WTC11 (cell line): ENCODE measurements at regions not wholly inside any gene's neighbourhood (a gene's known extent, or its start where the extent isn't known, plus 50 kb on each side); places are given as distances from the start of the nearest gene placed in this dataset.

Experiments
- GTF2I ChIP-seq: fragments of 250-450 bp; sonication (Bioruptor Pico); conservative IDR thresholded peaks from 2 replicates; pipeline ENCODE4 v1.4.0; 2021; ENCODE audit warnings: mild to moderate bottlenecking
- KAT7 ChIP-seq: sonication (generic); formaldehyde crosslinking; IDR thresholded peaks from 2 replicates; pipeline ENCODE4 v1.8.1; 2023; ENCODE audit warnings: missing genetic modification reagents, mild to moderate bottlenecking, borderline replicate concordance
- NR2C2 ChIP-seq: sonication (generic); formaldehyde crosslinking; IDR thresholded peaks from 2 replicates; pipeline ENCODE4 v1.8.0; 2022; ENCODE audit warnings: mild to moderate bottlenecking, missing genetic modification reagents
- NR3C1 ChIP-seq: sonication (generic); formaldehyde crosslinking; conservative IDR thresholded peaks from 2 replicates; pipeline ENCODE4 v1.8.1; 2023; ENCODE audit warnings: low read depth, mild to moderate bottlenecking, missing genetic modification reagents
- PRDM15 ChIP-seq: sonication (generic); formaldehyde crosslinking; IDR thresholded peaks from 2 replicates; pipeline ENCODE4 v1.8.0; 2022; ENCODE audit warnings: missing genetic modification reagents
- PREB ChIP-seq: sonication (generic); formaldehyde crosslinking; IDR thresholded peaks from 2 replicates; pipeline ENCODE4 v1.8.1; 2022; ENCODE audit warnings: mild to moderate bottlenecking, missing genetic modification reagents, moderate library complexity, borderline replicate concordance
- SMAD3 ChIP-seq: sonication (generic); formaldehyde crosslinking; IDR thresholded peaks from 2 replicates; pipeline ENCODE4 v1.8.0; 2022; ENCODE audit warnings: missing genetic modification reagents, mild to moderate bottlenecking, borderline replicate concordance
- SP1 ChIP-seq: sonication (generic); formaldehyde crosslinking; conservative IDR thresholded peaks from 2 replicates; pipeline ENCODE4 v1.8.1; 2022; ENCODE audit warnings: missing genetic modification reagents
- TP53 ChIP-seq: sonication (generic); formaldehyde crosslinking; IDR thresholded peaks from 2 replicates; pipeline ENCODE4 v1.8.1; 2023; ENCODE audit warnings: mild to moderate bottlenecking, missing genetic modification reagents
- ZNF121 ChIP-seq: sonication (generic); formaldehyde crosslinking; IDR thresholded peaks from 2 replicates; pipeline ENCODE4 v1.8.0; 2023; ENCODE audit warnings: missing genetic modification reagents
- TF ChIP-seq, protein P1 (sequence below): fragments of 200-600 bp; IDR thresholded peaks from 2 replicates; pipeline ENCODE4 v1.8.0; 2022; ENCODE audit warnings: antibody characterized with exemption
- TF ChIP-seq, protein P2 (sequence below): sonication (generic); formaldehyde crosslinking; IDR thresholded peaks from 2 replicates; pipeline ENCODE4 v1.8.1; 2023; ENCODE audit warnings: mild to moderate bottlenecking, missing genetic modification reagents
- TF ChIP-seq, protein P3 (sequence below): sonication (generic); formaldehyde crosslinking; conservative IDR thresholded peaks from 2 replicates; pipeline ENCODE4 v1.8.1; 2022; ENCODE audit warnings: mild to moderate bottlenecking, missing genetic modification reagents
- TF ChIP-seq, protein P4 (sequence below): sonication (generic); formaldehyde crosslinking; IDR thresholded peaks from 2 replicates; pipeline ENCODE4 v1.8.1; 2023; ENCODE audit warnings: mild to moderate bottlenecking, missing genetic modification reagents, moderate library complexity

DNA sequence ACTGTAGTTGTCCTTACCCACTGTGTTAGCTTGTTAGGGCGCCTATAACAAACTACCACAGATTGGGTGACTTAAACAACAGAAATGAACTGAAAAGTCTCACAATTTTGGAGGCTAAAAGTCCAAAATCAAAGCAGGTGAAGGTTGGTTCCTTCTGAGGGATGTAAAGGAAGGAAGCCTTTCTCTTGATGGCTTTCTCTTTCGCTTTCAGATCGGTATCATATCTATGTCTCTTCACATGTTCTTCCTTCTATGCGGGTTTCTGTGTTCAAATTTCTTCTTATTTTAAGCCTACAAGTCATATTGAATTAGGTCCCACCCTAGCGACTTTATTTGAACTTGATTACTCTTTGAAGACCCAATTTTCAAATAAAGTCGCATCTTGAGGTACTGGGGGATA, 118.6 kb downstream of the CPXCR1 start:
- no peak for TF ChIP-seq SP1 (CRISPR knock-in tag)
- TF ChIP-seq, protein P1, sequence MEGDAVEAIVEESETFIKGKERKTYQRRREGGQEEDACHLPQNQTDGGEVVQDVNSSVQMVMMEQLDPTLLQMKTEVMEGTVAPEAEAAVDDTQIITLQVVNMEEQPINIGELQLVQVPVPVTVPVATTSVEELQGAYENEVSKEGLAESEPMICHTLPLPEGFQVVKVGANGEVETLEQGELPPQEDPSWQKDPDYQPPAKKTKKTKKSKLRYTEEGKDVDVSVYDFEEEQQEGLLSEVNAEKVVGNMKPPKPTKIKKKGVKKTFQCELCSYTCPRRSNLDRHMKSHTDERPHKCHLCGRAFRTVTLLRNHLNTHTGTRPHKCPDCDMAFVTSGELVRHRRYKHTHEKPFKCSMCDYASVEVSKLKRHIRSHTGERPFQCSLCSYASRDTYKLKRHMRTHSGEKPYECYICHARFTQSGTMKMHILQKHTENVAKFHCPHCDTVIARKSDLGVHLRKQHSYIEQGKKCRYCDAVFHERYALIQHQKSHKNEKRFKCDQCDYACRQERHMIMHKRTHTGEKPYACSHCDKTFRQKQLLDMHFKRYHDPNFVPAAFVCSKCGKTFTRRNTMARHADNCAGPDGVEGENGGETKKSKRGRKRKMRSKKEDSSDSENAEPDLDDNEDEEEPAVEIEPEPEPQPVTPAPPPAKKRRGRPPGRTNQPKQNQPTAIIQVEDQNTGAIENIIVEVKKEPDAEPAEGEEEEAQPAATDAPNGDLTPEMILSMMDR, result no peak
- no peak for TF ChIP-seq GTF2I
- no peak for TF ChIP-seq ZNF121 (CRISPR knock-in tag)
- TF ChIP-seq PRDM15 (CRISPR knock-in tag), result no peak
- TF ChIP-seq, protein P2, sequence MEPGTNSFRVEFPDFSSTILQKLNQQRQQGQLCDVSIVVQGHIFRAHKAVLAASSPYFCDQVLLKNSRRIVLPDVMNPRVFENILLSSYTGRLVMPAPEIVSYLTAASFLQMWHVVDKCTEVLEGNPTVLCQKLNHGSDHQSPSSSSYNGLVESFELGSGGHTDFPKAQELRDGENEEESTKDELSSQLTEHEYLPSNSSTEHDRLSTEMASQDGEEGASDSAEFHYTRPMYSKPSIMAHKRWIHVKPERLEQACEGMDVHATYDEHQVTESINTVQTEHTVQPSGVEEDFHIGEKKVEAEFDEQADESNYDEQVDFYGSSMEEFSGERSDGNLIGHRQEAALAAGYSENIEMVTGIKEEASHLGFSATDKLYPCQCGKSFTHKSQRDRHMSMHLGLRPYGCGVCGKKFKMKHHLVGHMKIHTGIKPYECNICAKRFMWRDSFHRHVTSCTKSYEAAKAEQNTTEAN (CRISPR knock-in tag), result no peak
- no peak for TF ChIP-seq PREB
- TF ChIP-seq SMAD3 (CRISPR knock-in tag), result no peak
- TF ChIP-seq, protein P3, sequence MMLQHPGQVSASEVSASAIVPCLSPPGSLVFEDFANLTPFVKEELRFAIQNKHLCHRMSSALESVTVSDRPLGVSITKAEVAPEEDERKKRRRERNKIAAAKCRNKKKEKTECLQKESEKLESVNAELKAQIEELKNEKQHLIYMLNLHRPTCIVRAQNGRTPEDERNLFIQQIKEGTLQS (CRISPR knock-in tag), result no peak
- no peak for TF ChIP-seq KAT7 (CRISPR knock-in tag)
- TF ChIP-seq TP53, result no peak
- no peak for TF ChIP-seq NR2C2
- TF ChIP-seq, protein P4, sequence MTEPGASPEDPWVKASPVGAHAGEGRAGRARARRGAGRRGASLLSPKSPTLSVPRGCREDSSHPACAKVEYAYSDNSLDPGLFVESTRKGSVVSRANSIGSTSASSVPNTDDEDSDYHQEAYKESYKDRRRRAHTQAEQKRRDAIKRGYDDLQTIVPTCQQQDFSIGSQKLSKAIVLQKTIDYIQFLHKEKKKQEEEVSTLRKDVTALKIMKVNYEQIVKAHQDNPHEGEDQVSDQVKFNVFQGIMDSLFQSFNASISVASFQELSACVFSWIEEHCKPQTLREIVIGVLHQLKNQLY, result no peak
- no peak for TF ChIP-seq NR3C1
